Activated CD8-positive, alpha-beta memory T cell treated with anti-CD3 and anti-CD28 coated beads for 1 hour (primary cell): ENCODE measurements at regions not wholly inside any gene's neighbourhood (a gene's known extent, or its start where the extent isn't known, plus 50 kb on each side); places are given as distances from the start of the nearest gene placed in this dataset.

Experiments
- DNase-seq, 2 donors: peaks; one replicate each; pipeline ENCODE4 v3.0.0-alpha.2; 2020; ENCODE audit warnings: low read depth in 1 of 2; ENCODE audit errors: extremely low read depth in 1 of 2

GRCh38 chr18:24926649-24927048, 425.3 kb downstream of the ZNF521 start:
- DNase-seq: no peak

- no peak for DNase-seq
These were observed 423.6 kb downstream of the ZNF521 start for GRCh38 chr18:24928301-24928878.

GRCh38 chr18:24930478-24930877, 421.5 kb downstream of the ZNF521 start:
- no peak for DNase-seq

- DNase-seq: no peak
These were observed 421.0 kb downstream of the ZNF521 start for GRCh38 chr18:24930971-24931370.

GRCh38 chr18:24933345-24933744, 418.6 kb downstream of the ZNF521 start:
- no peak for DNase-seq

- DNase-seq: no peak
These were observed 417.6 kb downstream of the ZNF521 start for GRCh38 chr18:24934258-24934932.

GRCh38 chr18:24935008-24935407, 417.0 kb downstream of the ZNF521 start:
- no peak for DNase-seq

GRCh38 chr18:24935896-24936295, 416.1 kb downstream of the ZNF521 start:
- DNase-seq: no peak

GRCh38 chr18:24936691-24937090, 415.3 kb downstream of the ZNF521 start:
- DNase-seq: no peak

GRCh38 chr18:24937639-24938275, 414.2 kb downstream of the ZNF521 start:
- no peak for DNase-seq

GRCh38 chr18:24940416-24940815, 411.6 kb downstream of the ZNF521 start:
- DNase-seq: no peak

- no peak for DNase-seq
These were observed 410.6 kb downstream of the ZNF521 start for GRCh38 chr18:24941174-24941951.

GRCh38 chr18:24942144-24942543, 409.8 kb downstream of the ZNF521 start:
- no peak for DNase-seq

GRCh38 chr18:24947521-24948305, 404.3 kb downstream of the ZNF521 start:
- no peak for DNase-seq

GRCh38 chr18:24949908-24950307, 402.1 kb downstream of the ZNF521 start:
- DNase-seq: no peak

GRCh38 chr18:24954341-24954740, 397.6 kb downstream of the ZNF521 start:
- DNase-seq: no peak

- no peak for DNase-seq
These were observed 394.0 kb downstream of the ZNF521 start for GRCh38 chr18:24958001-24958400.

- no peak for DNase-seq
These were observed 392.9 kb downstream of the ZNF521 start for GRCh38 chr18:24959051-24959476.

- no peak for DNase-seq
These were observed 387.8 kb downstream of the ZNF521 start for GRCh38 chr18:24964216-24964615.

GRCh38 chr18:24968238-24968775, 383.7 kb downstream of the ZNF521 start:
- DNase-seq: no peak
